GM19452 (cell line): ENCODE measurements at regions not wholly inside any gene's neighbourhood (a gene's known extent, or its start where the extent isn't known, plus 50 kb on each side); places are given as distances from the start of the nearest gene placed in this dataset.

Experiments used
- ATAC-seq: cut with Tn5 transposase; IDR thresholded peaks from one replicate; pipeline ENCODE4 v1.9.1; 2021; ENCODE audit not compliant: unreplicated experiment

DNA sequence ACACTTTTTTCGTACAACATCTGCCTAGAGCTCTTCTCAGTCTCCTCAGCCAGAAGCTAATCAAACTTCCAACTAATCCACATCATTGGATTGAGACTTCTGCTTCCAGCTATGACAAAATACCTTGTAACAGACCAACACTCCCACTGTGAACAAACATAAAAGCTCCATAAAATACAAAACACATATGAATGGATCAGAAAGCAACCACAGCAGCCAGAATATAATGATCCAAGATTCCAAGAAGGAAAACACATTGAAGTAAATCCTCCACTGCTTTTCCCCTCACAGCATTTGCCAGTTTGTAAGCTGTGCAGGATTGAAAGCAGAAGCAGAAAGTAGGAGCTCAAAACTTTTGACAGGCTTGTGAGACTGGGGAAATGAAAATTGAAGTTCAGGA is 863.2 kb downstream of the TUSC7 start:
- no peak for ATAC-seq

DNA sequence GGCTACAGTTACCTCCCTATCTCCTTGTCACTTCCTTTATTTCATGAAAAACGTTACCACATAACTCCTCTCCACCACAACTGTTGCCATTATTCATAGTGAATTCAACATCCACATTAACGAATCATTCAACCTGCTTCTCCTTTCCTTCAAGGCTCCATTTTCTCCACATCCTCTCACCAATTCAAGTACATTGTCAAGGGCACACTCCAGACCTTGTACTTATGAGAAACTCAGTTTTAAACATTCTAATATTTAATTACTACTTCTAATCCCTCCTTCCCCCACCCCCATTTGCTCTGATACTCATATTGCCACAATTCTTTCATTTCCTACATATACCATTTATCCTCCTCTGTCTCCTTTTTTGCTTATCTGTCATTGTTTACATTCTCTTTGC is 871.2 kb downstream of the TUSC7 start:
- ATAC-seq: no peak

DNA sequence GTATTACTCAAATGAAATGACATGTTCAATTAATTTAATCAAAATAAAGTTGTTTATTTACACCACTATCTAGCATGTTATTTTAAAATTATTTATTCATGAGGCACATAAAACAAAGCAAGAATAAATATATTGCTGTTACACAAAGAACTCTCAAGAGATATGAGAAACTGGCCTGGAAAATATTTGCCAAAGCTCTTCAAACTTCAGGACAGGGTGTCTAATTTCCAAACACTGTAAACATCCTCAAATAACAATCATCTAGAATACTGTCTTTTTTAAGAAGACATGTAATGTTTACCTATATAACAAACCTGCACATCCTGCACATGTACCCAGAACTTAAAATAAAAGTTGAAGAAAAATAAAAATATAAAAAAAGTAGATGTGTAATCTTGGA is 876.6 kb downstream of the TUSC7 start:
- no peak for ATAC-seq

DNA sequence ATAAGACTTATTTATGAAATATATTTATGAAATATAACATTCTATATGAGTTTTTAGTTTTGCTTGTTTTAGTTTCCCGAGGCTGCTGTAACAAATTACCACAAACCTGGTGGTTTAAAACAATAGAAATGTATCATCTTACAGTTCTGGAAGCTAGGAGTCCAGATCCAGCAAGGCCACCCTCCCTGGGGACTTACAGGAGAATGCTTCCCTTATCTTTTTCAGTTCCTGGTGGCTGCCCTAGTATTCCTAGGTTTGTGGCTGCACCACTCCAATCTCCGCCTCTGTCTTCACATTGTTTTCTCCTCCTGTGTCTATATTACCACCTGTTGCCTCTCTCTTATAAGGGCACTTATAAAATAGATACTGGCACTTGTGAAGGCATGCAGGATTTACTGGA is 877.8 kb downstream of the TUSC7 start:
- no peak for ATAC-seq

DNA sequence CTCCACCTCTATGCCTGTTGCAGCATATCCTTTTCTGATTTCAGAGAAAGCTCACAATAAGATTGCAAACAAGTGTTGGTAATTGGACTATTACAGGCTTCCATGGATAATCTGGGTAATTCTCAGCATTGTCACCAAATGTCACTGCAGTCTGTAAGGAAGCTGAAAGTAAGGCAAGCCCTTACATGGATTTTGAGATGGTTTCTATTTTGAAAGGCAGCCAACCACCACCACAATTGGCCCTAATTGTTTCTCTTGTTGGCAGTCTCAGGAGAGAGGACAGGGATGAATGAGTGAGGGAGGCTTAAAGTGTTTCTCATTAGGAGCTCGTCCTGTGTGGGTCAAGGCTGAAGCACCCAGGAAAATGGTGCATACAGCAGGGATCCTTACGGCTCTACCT is 879.9 kb downstream of the TUSC7 start:
- ATAC-seq: no peak

DNA sequence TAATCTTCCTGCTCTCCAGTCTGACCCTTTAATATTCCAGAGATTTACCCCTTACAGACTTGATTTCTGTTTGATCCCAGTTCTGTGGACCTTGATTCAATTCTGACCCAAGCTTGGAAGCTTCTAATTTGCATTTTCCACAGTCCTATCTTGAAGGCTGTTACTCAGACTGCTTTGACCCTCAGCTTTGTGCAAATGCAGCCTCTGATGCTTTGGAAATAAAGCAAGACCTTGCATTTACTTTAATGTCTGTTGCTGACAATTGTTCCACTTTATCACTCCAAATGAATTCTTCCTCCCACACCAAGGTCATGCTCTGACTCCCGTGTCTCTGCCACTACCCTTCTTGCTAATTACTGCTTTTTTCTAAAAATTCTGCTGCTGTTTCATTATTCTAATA is 886.0 kb downstream of the TUSC7 start:
- ATAC-seq: no peak

GRCh38 chr3:117596503-117596902 is 886.9 kb downstream of the TUSC7 start:
- ATAC-seq: no peak

DNA sequence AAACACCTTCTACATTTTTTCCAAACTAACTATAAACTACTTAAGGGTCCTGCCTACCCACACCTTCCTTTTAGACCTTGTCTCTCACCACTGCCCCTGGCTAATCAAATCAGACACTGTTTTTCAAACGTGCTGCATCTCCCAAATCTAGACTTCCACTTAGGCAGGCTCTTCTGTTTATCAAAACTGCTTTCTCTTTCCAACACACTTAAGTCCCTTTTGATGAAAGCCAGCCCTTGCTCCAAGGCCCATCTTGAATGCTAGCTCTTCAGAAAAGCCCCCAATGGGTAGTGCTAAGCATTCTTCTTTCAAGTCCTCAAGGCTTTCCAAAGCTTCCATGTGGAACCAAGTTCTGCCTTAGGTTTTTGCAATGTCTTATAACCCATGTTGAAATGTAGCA is 888.3 kb downstream of the TUSC7 start:
- no peak for ATAC-seq

GRCh38 chr3:117600112-117600511 is 890.5 kb downstream of the TUSC7 start:
- ATAC-seq: no peak

- no peak for ATAC-seq
Measured at GRCh38 chr3:117600666-117601065, 891.1 kb downstream of the TUSC7 start.

GRCh38 chr3:117602058-117602644 is 892.6 kb downstream of the TUSC7 start:
- ATAC-seq: no peak

DNA sequence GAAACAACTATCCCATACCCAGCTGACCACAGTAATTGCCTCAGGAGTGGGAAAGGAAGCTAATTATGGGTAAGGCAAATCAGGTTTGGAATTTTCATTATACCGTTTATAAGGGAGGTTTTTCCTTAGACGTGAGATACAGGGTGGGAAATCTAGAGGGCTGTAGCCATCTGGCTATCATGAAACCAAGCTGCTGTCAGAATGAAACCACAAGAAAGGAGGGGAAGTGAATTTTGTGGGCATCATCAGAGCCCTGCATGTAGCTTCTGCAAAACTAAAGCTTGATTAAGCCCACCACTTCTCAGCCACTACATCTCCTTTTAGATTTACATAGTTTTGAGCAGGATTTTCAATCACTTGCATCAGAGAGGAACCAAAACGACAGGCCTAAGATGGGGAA is 893.5 kb downstream of the TUSC7 start:
- peak; percentile 85 for ATAC-seq

DNA sequence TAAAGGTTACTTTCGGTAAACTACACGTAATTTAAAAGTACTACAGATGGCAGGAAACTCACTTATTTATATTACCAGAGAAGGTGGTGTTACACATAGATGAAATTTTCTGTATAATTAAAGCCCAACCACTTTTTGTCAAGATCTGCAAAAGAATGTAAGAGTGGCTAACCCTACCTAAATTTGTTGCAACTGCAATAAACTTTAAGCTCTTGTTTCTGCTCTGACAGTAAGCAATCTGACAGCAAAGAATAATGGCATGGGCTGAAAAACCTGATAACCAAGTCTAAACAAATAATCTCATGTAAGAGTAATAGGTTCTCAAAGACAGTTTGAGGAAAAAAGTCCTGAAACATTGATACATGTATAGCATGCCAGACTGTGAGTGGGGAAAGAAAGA is 897.3 kb downstream of the TUSC7 start:
- ATAC-seq: no peak

DNA sequence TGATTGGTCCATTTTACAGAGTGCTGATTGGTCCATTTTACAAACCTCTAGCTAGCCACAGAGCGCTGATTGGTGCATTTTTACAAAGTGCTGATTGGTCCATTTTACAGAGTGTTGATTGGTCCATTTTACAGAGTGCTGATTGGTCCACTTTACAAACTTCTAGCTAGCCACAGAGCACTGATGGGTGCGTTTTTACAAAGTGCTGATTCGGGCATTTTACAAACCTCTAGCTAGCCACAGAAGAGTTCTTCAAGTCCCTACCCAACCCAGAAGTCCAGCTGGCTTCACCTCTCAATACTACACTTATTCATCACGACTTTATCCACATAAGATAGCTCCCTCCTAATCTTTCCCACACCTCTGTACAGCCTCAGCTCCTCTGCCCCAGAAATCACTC is 899.8 kb downstream of the TUSC7 start:
- no peak for ATAC-seq

GRCh38 chr3:117610156-117610555 is 900.6 kb downstream of the TUSC7 start:
- no peak for ATAC-seq

DNA sequence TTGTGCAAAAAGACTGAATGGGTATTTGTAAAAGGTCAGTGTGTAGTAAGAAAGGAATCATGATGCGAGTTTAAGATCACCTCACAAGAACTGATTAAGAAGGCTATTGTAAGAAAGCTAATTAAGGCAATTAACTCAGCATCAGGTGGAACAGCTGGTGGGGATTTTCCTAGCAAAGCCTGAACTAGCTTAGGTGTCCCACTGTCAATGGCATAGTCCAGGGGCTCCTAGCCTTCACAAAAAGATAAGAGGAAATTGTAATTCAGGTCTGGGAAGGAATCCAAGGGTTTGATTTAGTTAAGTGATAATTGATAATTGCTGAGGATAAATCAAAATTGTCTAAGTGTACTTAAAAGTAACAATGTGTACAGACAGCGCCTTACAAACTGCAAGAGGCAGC is 901.6 kb downstream of the TUSC7 start:
- ATAC-seq: no peak

DNA sequence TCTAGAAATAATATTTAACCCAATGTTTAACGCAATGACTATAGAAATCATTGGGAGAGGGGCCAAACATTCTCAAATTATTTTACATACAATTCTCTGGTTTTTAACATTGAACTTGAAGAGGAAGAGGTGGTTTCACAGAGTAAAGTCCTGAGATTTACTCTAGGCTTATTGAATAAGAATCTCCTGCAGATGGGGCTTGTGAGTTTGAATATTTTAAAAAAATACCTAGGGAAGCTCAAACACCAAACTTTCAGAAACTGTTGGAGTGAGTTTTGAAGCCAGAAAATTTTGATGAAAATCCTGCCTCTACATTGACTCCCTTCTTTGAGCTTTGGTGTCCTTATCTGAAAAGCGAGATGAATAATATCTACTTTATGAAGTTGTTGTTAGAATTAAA is 906.6 kb downstream of the TUSC7 start:
- ATAC-seq: no peak

- ATAC-seq: no peak
Measured at GRCh38 chr3:117617906-117618305, 908.3 kb downstream of the TUSC7 start.

GRCh38 chr3:117618462-117618861 is 908.9 kb downstream of the TUSC7 start:
- no peak for ATAC-seq

GRCh38 chr3:117619805-117620204 is 910.2 kb downstream of the TUSC7 start:
- ATAC-seq: no peak

DNA sequence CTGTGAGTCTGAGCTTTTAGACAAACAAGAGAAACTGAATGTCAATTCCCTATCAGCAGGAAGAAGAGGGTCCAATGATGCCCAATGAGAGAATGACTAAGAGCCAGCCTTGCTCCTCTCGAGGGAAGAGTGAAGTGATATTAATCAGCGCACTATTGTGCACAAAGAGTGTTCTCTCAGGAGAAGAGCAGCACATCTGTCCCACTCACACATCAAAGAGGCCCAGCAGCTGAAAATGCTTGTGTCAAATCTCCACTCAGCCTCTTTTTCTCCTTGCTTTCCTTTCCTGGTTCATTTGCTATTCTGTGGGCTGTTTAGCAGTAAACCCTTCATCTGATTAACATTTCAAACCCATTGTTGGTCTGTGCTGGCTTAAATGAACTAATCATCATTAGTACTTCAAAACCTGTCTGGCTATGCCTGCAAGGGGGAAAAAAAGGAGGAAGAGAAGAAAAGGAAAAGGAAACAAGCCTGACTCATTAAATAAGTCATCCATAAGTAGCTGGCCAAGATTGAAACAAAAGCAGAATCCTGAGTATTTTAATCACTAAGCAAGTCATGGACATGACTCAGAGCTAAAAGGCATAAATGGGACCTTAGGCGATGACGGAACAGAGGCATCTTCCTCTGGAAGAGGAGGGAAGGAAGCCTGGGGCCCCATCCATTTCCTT is 912.7 kb downstream of the TUSC7 start:
- ATAC-seq: no peak

DNA sequence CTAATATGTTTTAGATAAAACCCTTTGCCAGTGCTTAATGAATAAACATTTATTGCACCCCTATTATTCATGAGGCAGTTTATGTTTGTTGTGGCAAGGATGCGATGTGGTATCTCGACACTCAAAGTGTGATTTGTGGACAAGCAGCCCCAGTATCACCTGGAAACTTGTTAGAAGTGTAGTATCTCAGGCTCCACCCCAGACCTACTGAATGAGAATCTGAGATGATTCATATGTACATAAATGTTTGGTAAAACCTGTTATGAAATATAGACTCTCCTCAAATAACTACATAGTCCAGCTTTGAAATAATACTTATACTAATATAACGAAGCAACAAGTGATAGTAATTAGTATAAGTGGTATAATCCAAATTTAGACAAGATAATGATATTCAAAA is 914.8 kb downstream of the TUSC7 start:
- no peak for ATAC-seq

DNA sequence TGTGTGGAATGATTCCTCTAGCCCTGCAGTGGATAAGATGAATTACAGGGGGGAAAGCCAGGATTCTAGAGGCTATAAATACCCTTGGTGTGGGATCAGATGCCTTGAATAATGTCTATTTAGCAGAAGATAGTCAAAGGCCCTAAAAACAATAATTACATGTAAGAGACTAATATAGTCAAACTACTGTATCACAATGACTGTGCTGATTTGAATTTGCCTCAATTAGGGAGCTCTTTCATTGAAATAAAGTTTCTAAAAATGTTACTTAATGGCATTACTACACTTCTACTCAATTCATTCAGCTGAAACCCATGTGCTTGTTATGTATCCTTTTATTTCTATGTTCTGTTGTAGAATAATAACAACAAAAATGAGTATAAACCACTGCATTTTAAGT is 915.6 kb downstream of the TUSC7 start:
- ATAC-seq: no peak
